Neural progenitor cell (in vitro differentiated cells): ENCODE measurements at regions not wholly inside any gene's neighbourhood (a gene's known extent, or its start where the extent isn't known, plus 50 kb on each side); places are given as distances from the start of the nearest gene placed in this dataset.

ENCODE experiments used
- DNase-seq: peaks from one replicate; pipeline ENCODE4 v3.0.0-alpha.2; 2016; ENCODE audit warnings: low spot score
- H2AFZ ChIP-seq: fragments of 200-600 bp; sonication (generic); replicated peaks from 2 replicates; pipeline ENCODE4 v1.6.1; 2016; ENCODE audit warnings: antibody characterized with exemption
- H3F3A ChIP-seq: fragments of 200-600 bp; sonication (generic); 2 replicates; pipeline ENCODE4 v1.6.1; 2016; ENCODE audit warnings: antibody characterized with exemption, low read depth
- H3K27ac ChIP-seq: fragments of 200-600 bp; sonication (generic); 2 replicates; pipeline ENCODE4 v1.5.1; 2016; ENCODE audit warnings: mild to moderate bottlenecking
- H3K27me3 ChIP-seq: fragments of 200-600 bp; sonication (generic); 2 replicates; pipeline ENCODE4 v1.6.1; 2016; ENCODE audit warnings: mild to moderate bottlenecking, moderate library complexity
- H3K36me3 ChIP-seq: fragments of 200-600 bp; sonication (generic); 2 replicates; pipeline ENCODE4 v1.5.1; 2016
- H3K4me1 ChIP-seq: fragments of 200-600 bp; sonication (generic); 2 replicates; pipeline ENCODE4 v1.6.1; 2016; ENCODE audit warnings: mixed run types
- H3K4me2 ChIP-seq: fragments of 200-600 bp; sonication (generic); 2 replicates; pipeline ENCODE4 v1.6.1; 2016
- H3K4me3 ChIP-seq: fragments of 200-600 bp; sonication (generic); 2 replicates; pipeline ENCODE4 v1.5.1; 2016
- H3K79me2 ChIP-seq: fragments of 200-600 bp; sonication (generic); 2 replicates; pipeline ENCODE4 v1.6.1; 2016; ENCODE audit warnings: low read depth
- H3K9ac ChIP-seq: fragments of 200-600 bp; sonication (generic); 2 replicates; pipeline ENCODE4 v1.6.1; 2016
- H3K9me3 ChIP-seq: fragments of 200-600 bp; sonication (generic); 2 replicates; pipeline ENCODE4 v1.5.1; 2016; ENCODE audit warnings: low read depth
- H4K20me1 ChIP-seq: fragments of 200-600 bp; sonication (generic); 2 replicates; pipeline ENCODE4 v1.6.1; 2016; ENCODE audit warnings: low read depth
- H3K27ac Mint-ChIP-seq: 3 replicates; pipeline ENCODE4 v1.8.0; 2021; ENCODE audit warnings: mixed read lengths
- H3K27me3 Mint-ChIP-seq: 2 replicates; pipeline ENCODE4 v1.8.0; 2022; ENCODE audit warnings: low read depth, mild to moderate bottlenecking, inconsistent platforms, moderate library complexity, mixed read lengths; ENCODE audit not compliant: insufficient read depth
- H3K36me3 Mint-ChIP-seq: 3 replicates; pipeline ENCODE4 v1.8.0; 2021; ENCODE audit warnings: mixed read lengths
- H3K4me1 Mint-ChIP-seq: 3 replicates; pipeline ENCODE4 v1.8.0; 2021; ENCODE audit warnings: mixed read lengths
- H3K4me3 Mint-ChIP-seq: 3 replicates; pipeline ENCODE4 v1.8.0; 2021; ENCODE audit warnings: mild to moderate bottlenecking, moderate library complexity, mixed read lengths
- H3K9me3 Mint-ChIP-seq: 3 replicates; pipeline ENCODE4 v1.8.0; 2020; ENCODE audit warnings: mixed read lengths
- EZH2 ChIP-seq: fragments of 200-600 bp; sonication (generic); IDR thresholded peaks from 2 replicates; pipeline ENCODE4 v1.6.1; 2017; ENCODE audit warnings: antibody characterized with exemption, mild to moderate bottlenecking, moderate library complexity
- EZH2phosphoT487 ChIP-seq: fragments of 200-600 bp; sonication (generic); IDR thresholded peaks from 2 replicates; pipeline ENCODE4 v1.6.1; 2017; ENCODE audit warnings: antibody characterized with exemption
- TF ChIP-seq, protein P1 (sequence below): fragments of 200-600 bp; sonication (generic); IDR thresholded peaks from 2 replicates; pipeline ENCODE4 v1.5.1; 2017; ENCODE audit warnings: antibody characterized with exemption, mild to moderate bottlenecking

DNA sequence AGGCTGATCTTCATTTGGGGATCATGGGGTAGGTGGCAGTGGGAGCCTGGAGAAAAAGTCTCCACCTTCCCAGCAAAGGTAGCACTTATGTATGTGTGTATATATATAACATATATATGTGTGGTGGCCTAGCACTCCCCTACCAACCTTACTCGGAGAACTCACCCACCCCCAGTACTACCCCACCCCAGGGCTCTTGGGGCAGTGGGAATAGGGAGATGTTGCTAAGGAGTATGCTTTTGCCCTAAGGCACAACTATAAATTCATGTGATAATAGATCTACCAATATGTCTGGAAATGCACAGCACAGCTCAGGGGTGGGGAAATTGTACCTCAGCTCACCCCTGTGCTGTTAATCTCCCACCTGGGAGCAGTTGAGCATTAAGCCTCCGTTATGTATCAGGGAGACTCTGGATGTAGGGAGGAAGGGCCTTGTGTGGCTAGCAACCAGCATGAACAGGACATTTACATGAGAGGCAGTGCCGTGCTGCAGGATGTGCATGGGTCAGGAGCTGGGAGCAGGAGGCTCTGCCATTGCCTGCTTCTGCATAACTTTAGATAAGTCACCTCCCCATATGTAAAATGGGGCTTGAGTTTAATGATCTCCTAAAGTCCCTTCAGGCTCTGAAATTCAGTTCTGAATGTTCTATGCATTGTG is 57.3 kb downstream of the C11orf91 start:
- Mint-ChIP-seq H3K4me3 (no peak overlapping the region), H3K36me3 (no peaks in the 10 kb centered on the region), H3K27me3 (no peaks in the 10 kb centered on the region), H3K4me1 (no peaks in the 10 kb centered on the region), H3K9me3 (no peaks in the 10 kb centered on the region), H3K27ac (no peak overlapping the region)
- H4K20me1 ChIP-seq = no peaks in the 10 kb centered on the region
- no peaks in the 10 kb centered on the region for H3K36me3 ChIP-seq
- H3F3A ChIP-seq = no peaks in the 10 kb centered on the region
- no peak for DNase-seq
- no peaks in the 10 kb centered on the region for H3K4me1 ChIP-seq
- H3K9ac ChIP-seq = no peak overlapping the region
- no peak overlapping the region for H3K27ac ChIP-seq
- no peaks in the 10 kb centered on the region for H3K27me3 ChIP-seq
- no peaks in the 10 kb centered on the region for H3K79me2 ChIP-seq
- no peaks in the 10 kb centered on the region for H3K9me3 ChIP-seq
- no peak overlapping the region for H3K4me3 ChIP-seq
- H2AFZ ChIP-seq = no peak overlapping the region
- TF ChIP-seq, protein P1, sequence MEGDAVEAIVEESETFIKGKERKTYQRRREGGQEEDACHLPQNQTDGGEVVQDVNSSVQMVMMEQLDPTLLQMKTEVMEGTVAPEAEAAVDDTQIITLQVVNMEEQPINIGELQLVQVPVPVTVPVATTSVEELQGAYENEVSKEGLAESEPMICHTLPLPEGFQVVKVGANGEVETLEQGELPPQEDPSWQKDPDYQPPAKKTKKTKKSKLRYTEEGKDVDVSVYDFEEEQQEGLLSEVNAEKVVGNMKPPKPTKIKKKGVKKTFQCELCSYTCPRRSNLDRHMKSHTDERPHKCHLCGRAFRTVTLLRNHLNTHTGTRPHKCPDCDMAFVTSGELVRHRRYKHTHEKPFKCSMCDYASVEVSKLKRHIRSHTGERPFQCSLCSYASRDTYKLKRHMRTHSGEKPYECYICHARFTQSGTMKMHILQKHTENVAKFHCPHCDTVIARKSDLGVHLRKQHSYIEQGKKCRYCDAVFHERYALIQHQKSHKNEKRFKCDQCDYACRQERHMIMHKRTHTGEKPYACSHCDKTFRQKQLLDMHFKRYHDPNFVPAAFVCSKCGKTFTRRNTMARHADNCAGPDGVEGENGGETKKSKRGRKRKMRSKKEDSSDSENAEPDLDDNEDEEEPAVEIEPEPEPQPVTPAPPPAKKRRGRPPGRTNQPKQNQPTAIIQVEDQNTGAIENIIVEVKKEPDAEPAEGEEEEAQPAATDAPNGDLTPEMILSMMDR = no peak
- TF ChIP-seq EZH2 (no peak), EZH2phosphoT487 (no peak)
- no peak overlapping the region for H3K4me2 ChIP-seq

DNA sequence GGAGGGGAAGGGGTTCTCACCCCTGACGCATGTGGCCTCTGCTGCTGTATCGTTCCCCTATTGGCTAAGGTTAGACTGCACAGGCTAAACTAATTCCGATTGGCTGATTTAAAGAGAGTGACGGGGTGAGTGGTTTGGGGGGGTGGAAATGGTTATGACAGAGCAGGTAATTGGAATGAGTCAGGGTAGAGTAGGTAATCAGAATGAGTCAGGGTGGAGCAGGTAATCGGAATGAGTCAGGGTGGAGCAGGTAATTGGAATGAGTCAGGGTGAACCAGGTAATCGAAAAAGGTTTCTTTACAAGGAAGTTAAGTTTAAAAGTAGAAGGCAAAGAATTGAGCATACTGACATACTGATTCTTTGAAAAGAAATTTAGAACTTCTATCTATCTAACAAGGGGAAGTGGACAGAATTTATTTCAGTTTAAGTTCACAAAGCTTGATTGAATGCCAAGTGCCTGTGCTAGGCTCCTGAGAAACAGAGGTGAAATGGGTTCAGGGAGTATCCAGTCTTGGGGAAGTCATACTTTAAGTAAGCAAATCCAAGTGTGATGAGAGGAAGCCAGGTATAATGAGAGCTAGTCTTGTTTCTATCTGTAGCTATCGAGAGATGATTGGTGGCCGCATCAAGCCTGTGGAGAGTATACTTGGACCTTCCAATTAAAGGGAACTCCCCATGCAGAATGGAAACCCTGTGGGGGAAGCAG is 58.0 kb downstream of the C11orf91 start:
- Histone ChIP-seq H3K9ac (no peak overlapping the region), H3K79me2 (no peaks in the 10 kb centered on the region), H3K4me2 (no peak overlapping the region), H3F3A (no peaks in the 10 kb centered on the region), H2AFZ (no peak overlapping the region), H3K4me1 (no peaks in the 10 kb centered on the region), H3K4me3 (no peak overlapping the region), H4K20me1 (no peaks in the 10 kb centered on the region), H3K36me3 (no peaks in the 10 kb centered on the region), H3K27me3 (no peaks in the 10 kb centered on the region), H3K9me3 (no peaks in the 10 kb centered on the region), H3K27ac (no peak overlapping the region)
- H3K36me3 Mint-ChIP-seq = peaks cover 1% of the 10 kb centered on the region
- TF ChIP-seq EZH2phosphoT487 = no peak
- TF ChIP-seq EZH2 = no peak
- TF ChIP-seq, protein P1 = no peak
- H3K4me3 Mint-ChIP-seq = no peak overlapping the region
- DNase-seq = no peak
- no peaks in the 10 kb centered on the region for H3K27me3 Mint-ChIP-seq
- no peaks in the 10 kb centered on the region for H3K9me3 Mint-ChIP-seq
- no peak overlapping the region for H3K27ac Mint-ChIP-seq
- H3K4me1 Mint-ChIP-seq = no peaks in the 10 kb centered on the region

DNA sequence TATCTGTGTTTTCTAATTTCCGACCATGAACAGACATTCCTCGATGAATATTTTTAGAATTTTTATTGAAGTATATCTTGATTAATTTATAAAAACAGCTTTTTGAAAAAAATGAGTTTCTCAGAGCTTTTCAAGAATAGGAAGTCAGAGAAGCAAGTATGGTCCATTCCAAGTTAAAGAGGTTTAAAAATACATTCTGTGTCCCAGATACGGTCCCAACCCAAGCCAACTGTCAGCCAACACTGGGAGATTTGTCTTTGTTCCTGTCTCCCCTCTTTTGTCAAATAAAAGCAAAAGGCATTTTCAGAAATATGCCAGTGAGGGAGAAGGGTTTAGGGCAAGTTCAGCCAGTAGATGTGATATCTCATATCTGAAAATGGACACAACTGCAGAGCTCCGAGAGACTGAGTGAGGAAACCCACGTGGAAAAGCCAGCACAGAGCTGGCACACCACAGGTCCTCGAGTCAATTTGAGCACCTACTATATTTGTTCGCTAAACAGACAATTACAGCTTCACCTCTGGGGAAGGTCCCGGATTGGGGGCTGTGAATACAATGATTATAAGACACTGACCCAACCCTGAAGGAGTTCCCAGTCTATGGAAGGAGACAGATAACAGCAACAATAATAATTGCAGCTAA is 59.8 kb downstream of the C11orf91 start:
- Mint-ChIP-seq H3K9me3 (no peaks in the 10 kb centered on the region), H3K4me1 (no peaks in the 10 kb centered on the region), H3K4me3 (no peak overlapping the region), H3K27me3 (no peaks in the 10 kb centered on the region), H3K27ac (no peak overlapping the region), H3K36me3 (peaks cover 1% of the 10 kb centered on the region)
- no peak overlapping the region for H3K9ac ChIP-seq
- no peak for DNase-seq
- H3K4me3 ChIP-seq = no peak overlapping the region
- no peaks in the 10 kb centered on the region for H3K36me3 ChIP-seq
- no peaks in the 10 kb centered on the region for H3K27me3 ChIP-seq
- H3K27ac ChIP-seq = no peak overlapping the region
- no peaks in the 10 kb centered on the region for H4K20me1 ChIP-seq
- H3K9me3 ChIP-seq = no peaks in the 10 kb centered on the region
- H3F3A ChIP-seq = no peaks in the 10 kb centered on the region
- TF ChIP-seq EZH2 (no peak), EZH2phosphoT487 (no peak)
- TF ChIP-seq, protein P1 = no peak
- H3K4me1 ChIP-seq = no peaks in the 10 kb centered on the region
- H3K79me2 ChIP-seq = no peaks in the 10 kb centered on the region
- H3K4me2 ChIP-seq = no peak overlapping the region
- H2AFZ ChIP-seq = no peak overlapping the region
